H1 (cell line): ENCODE measurements at regions not wholly inside any gene's neighbourhood (a gene's known extent, or its start where the extent isn't known, plus 50 kb on each side); places are given as distances from the start of the nearest gene placed in this dataset.

ENCODE experiments used
- CTCF ChIA-PET: fragments of 300-600 bp; sonication (Branson Sonifier 250); formaldehyde crosslinking; loops from one replicate; lab custom pipeline; 2021; ENCODE audit not compliant: partially characterized antibody; lab: Charles Lee
- POLR2A ChIA-PET: fragments of 300-600 bp; sonication (Branson Sonifier 250); formaldehyde crosslinking; loops from one replicate; lab custom pipeline; 2021; ENCODE audit warnings: inconsistent platforms; ENCODE audit not compliant: partially characterized antibody; lab: Charles Lee
- DNase-seq, 2 experiments: peaks; one replicate each; pipeline versions ENCODE4 v3.0.0 to v3.0.0-alpha.2; 2010 to 2022; ENCODE audit warnings: low spot score in 2 of 2, low read depth in 1 of 2, mixed read lengths in 1 of 2
- FAIRE-seq: peaks from 2 replicates; lab custom pipeline; 2011; peaks lifted over from hg19 to GRCh38; lab: Jason Lieb, UNC
- H2AFZ ChIP-seq: 2 replicates; pipeline ENCODE4 v1.8.1; 2012; ENCODE audit warnings: low read length, inconsistent platforms
- H2AK5ac ChIP-seq: 2 replicates; pipeline ENCODE4 v1.6.1; 2013; ENCODE audit warnings: low read depth, low read length
- H2BK120ac ChIP-seq: replicated peaks from 2 replicates; pipeline ENCODE3; 2013; ENCODE audit warnings: low read depth, low read length, inconsistent platforms
- H2BK12ac ChIP-seq: 2 replicates; pipeline ENCODE4 v1.6.1; 2013; ENCODE audit warnings: low read depth, low read length
- H2BK15ac ChIP-seq: 2 replicates; pipeline ENCODE4 v1.6.1; 2013; ENCODE audit warnings: low read length
- H2BK20ac ChIP-seq: 2 replicates; pipeline ENCODE4 v1.6.1; 2013; ENCODE audit warnings: low read length
- H2BK5ac ChIP-seq: 2 replicates; pipeline ENCODE4 v1.6.1; 2013; ENCODE audit warnings: low read depth, low read length
- H3K14ac ChIP-seq: 2 replicates; pipeline ENCODE4 v1.6.1; 2013; ENCODE audit warnings: inconsistent platforms; ENCODE audit not compliant: insufficient read length
- H3K18ac ChIP-seq: 2 replicates; pipeline ENCODE4 v1.6.1; 2013; ENCODE audit warnings: low read length; ENCODE audit errors: extremely low read depth
- H3K23ac ChIP-seq: 2 replicates; pipeline ENCODE4 v1.6.1; 2013; ENCODE audit warnings: inconsistent platforms; ENCODE audit not compliant: insufficient read length
- H3K23me2 ChIP-seq: 2 replicates; pipeline ENCODE4 v1.6.1; 2013; ENCODE audit warnings: low read depth, low read length
- H3K27ac ChIP-seq: 2 replicates; pipeline ENCODE4 v1.6.1; 2011; ENCODE audit warnings: low read depth, low read length, inconsistent platforms
- H3K27me3 ChIP-seq, 4 experiments: replicated peaks in 1 of 4; 1 replicate in 1 of 4; 2 replicates in 3 of 4; pipeline versions ENCODE4 v1.6.1 to v1.8.1; 2011 to 2013; ENCODE audit warnings: low read length in 3 of 4, mild to moderate bottlenecking in 3 of 4, inconsistent platforms in 2 of 4, mixed read lengths in 2 of 4, moderate library complexity in 1 of 4; ENCODE audit not compliant: control insufficient read depth in 3 of 4, insufficient read depth in 3 of 4; ENCODE audit errors: extremely low read depth in 1 of 4
- H3K36me3 ChIP-seq, 4 experiments: 2 replicates each; pipeline versions ENCODE4 v1.6.1 to v1.8.1; 2011 to 2013; ENCODE audit warnings: mild to moderate bottlenecking in 4 of 4, low read length in 3 of 4, moderate library complexity in 2 of 4, control low read depth in 1 of 4, inconsistent platforms in 1 of 4; ENCODE audit not compliant: insufficient read depth in 4 of 4, control insufficient read depth in 2 of 4
- H3K4ac ChIP-seq: replicated peaks from 2 replicates; pipeline ENCODE3; 2013; ENCODE audit warnings: low read length, low read depth, mixed read lengths, inconsistent platforms; ENCODE audit not compliant: insufficient read length
- H3K4me1 ChIP-seq, 4 experiments: replicated peaks in 1 of 4; 1 replicate in 1 of 4; 2 replicates in 3 of 4; pipeline versions ENCODE4 v1.6.1 to v1.8.1; 2011 to 2013; ENCODE audit warnings: low read length in 3 of 4, inconsistent platforms in 2 of 4, mixed read lengths in 1 of 4; ENCODE audit not compliant: insufficient read depth in 4 of 4, control insufficient read depth in 3 of 4
- H3K4me2 ChIP-seq, 2 experiments: 2 replicates each; pipeline versions ENCODE4 v1.6.1 to v1.8.1; 2011 to 2013; ENCODE audit warnings: low read depth in 2 of 2, low read length in 2 of 2, control low read depth in 1 of 2, inconsistent platforms in 1 of 2, mild to moderate bottlenecking in 1 of 2; ENCODE audit not compliant: insufficient read depth in 1 of 2
- H3K4me3 ChIP-seq, 4 experiments: fragments of 200-600, 300-600 bp in 1 of 4; sonication (generic), shearing (Covaris generic), sonication (Bioruptor Twin) in 1 of 4; 2 replicates each; pipeline versions ENCODE4 v1.5.1 to v1.8.1; 2011 to 2016; ENCODE audit warnings: low read length in 4 of 4, low read depth in 3 of 4, control low read depth in 2 of 4, inconsistent platforms in 2 of 4, mild to moderate bottlenecking in 2 of 4, mixed read lengths in 1 of 4, moderate library complexity in 1 of 4; ENCODE audit not compliant: insufficient read depth in 2 of 4; ENCODE audit errors: extremely low read depth in 1 of 4
- H3K56ac ChIP-seq: replicated peaks from 2 replicates; pipeline ENCODE3; 2013; ENCODE audit warnings: low read depth, mild to moderate bottlenecking, mixed read lengths, low read length, inconsistent platforms; ENCODE audit not compliant: insufficient read length
- H3K79me1 ChIP-seq: 2 replicates; pipeline ENCODE4 v1.6.1; 2013; ENCODE audit warnings: low read depth, low read length, control low read depth
- H3K79me2 ChIP-seq, 2 experiments: 2 replicates each; pipeline versions ENCODE4 v1.6.1 to v1.8.1; 2012 to 2013; ENCODE audit warnings: low read length in 2 of 2, mild to moderate bottlenecking in 2 of 2, inconsistent platforms in 1 of 2; ENCODE audit not compliant: insufficient read depth in 2 of 2, control insufficient read depth in 1 of 2
- H3K9ac ChIP-seq, 4 experiments: replicated peaks in 1 of 4; 1 replicate in 1 of 4; 2 replicates in 3 of 4; pipeline versions ENCODE4 v1.6.1 to v1.8.1; 2011 to 2013; ENCODE audit warnings: low read depth in 3 of 4, low read length in 3 of 4, control low read depth in 2 of 4, mild to moderate bottlenecking in 2 of 4, moderate library complexity in 2 of 4, inconsistent platforms in 1 of 4; ENCODE audit errors: extremely low read depth in 1 of 4
- H3K9me3 ChIP-seq, 2 experiments: 2 replicates each; pipeline versions ENCODE4 v1.6.1 to v1.8.1; 2012 to 2013; ENCODE audit warnings: mild to moderate bottlenecking in 2 of 2, moderate library complexity in 2 of 2, control low read depth in 1 of 2, inconsistent platforms in 1 of 2, low read depth in 1 of 2, low read length in 1 of 2, mixed read lengths in 1 of 2; ENCODE audit not compliant: insufficient read depth in 2 of 2
- H4K20me1 ChIP-seq, 2 experiments: replicated peaks in 1 of 2; 2 replicates each; pipeline versions ENCODE3 to v1.8.1; 2011 to 2013; ENCODE audit warnings: inconsistent platforms in 2 of 2, low read length in 2 of 2, mild to moderate bottlenecking in 1 of 2; ENCODE audit not compliant: insufficient read depth in 2 of 2, control insufficient read depth in 1 of 2
- H4K5ac ChIP-seq: 2 replicates; pipeline ENCODE4 v1.6.1; 2013; ENCODE audit warnings: low read length, low read depth, mixed read lengths, inconsistent platforms; ENCODE audit not compliant: insufficient read length
- H4K8ac ChIP-seq: 2 replicates; pipeline ENCODE4 v1.8.0; 2013; ENCODE audit warnings: mild to moderate bottlenecking, moderate library complexity, low read length, inconsistent platforms; ENCODE audit not compliant: insufficient read depth; ENCODE audit errors: extremely low read depth
- H4K91ac ChIP-seq: replicated peaks from 2 replicates; pipeline ENCODE3; 2013; ENCODE audit warnings: low read length, mixed read lengths, inconsistent platforms; ENCODE audit not compliant: insufficient read length
- CBX5 ChIP-seq: fragments of 300-800, 300-1000 bp; sonication (generic); IDR thresholded peaks from 2 replicates; pipeline ENCODE4 v1.7.1; 2016; ENCODE audit warnings: antibody characterized with exemption, low read length, low read depth
- JUND ChIP-seq: IDR thresholded peaks from 2 replicates; pipeline ENCODE4 v1.6.1; 2011; ENCODE audit warnings: mild to moderate bottlenecking, improper control_type of control experiment, low read length
- SP2 ChIP-seq: IDR thresholded peaks from 2 replicates; pipeline ENCODE4 v1.6.1; 2012; ENCODE audit warnings: mild to moderate bottlenecking, low read length, inconsistent platforms

DNA sequence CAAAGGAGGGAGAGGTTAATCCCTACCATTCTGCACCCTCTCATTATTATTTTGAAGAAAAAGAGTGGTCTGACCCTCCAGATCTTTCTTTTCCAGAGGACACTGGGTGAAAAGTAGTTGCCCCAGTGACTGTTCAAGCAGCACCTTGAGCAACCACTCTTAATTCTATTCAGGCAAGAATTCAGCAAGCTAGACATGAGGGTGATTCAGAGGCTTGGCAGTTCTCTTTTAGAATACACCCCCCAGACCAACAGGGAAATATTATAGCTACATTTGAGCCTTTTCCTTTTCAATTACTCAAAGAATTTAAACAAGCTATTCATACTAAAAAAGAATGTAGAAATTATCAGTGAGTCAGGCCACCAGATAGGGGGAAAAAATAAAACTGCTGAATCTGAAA, 178.3 kb downstream of the MRPS30 start:
- H3K4me1 ChIP-seq, result no peaks in the 10 kb centered on the region
- TF ChIP-seq SP2, result no peak
- TF ChIP-seq CBX5, result no peak
- TF ChIP-seq JUND, result no peak

More for the DNA sequence above, 178.3 kb downstream of the MRPS30 start:
- Histone ChIP-seq H3K23me2 (no peaks in the 10 kb centered on the region), H3K56ac (no peak overlapping the region), H3K36me3 (peaks cover 0 to 2% (median 0%) of the 10 kb centered on the region in 4 experiments; a peak in 2 of 8 replicates), H3K4ac (no peak overlapping the region), H3K18ac (no peak overlapping the region), H4K20me1 (no peaks in the 10 kb centered on the region), H3K14ac (no peak overlapping the region), H2BK5ac (no peak overlapping the region), H3K4me2 (no peak overlapping the region), H3K9ac (no peak overlapping the region), H4K91ac (no peak overlapping the region), H3K9me3 (peaks cover 31 to 37% of the 10 kb centered on the region in 2 experiments), H2BK12ac (no peak overlapping the region), H3K4me3 (no peak overlapping the region), H2BK120ac (no peak overlapping the region), H2BK20ac (no peak overlapping the region), H2AFZ (no peak overlapping the region), H3K27me3 (no peaks in the 10 kb centered on the region), H4K5ac (no peak overlapping the region), H3K27ac (no peak overlapping the region), H2BK15ac (no peak overlapping the region), H4K8ac (no peak overlapping the region), H3K79me2 (no peaks in the 10 kb centered on the region), H3K79me1 (no peaks in the 10 kb centered on the region), H3K23ac (no peak overlapping the region), H2AK5ac (no peak overlapping the region)
- FAIRE-seq (no peak), DNase-seq (no peak)
- ChIA-PET CTCF (interaction anchor here (0.6 to 1.9 kb wide), 2 partner anchors 9 to 19 kb away, joined by 3 to 5 read pairs; no protein-coding TSS in a partner anchor), POLR2A (no interaction called here)
